B cell (primary cell): ENCODE measurements at regions not wholly inside any gene's neighbourhood (a gene's known extent, or its start where the extent isn't known, plus 50 kb on each side); places are given as distances from the start of the nearest gene placed in this dataset.

Experiments used
- CTCF ChIP-seq: fragments of 200-600 bp; IDR thresholded peaks from one replicate; pipeline ENCODE4 v1.8.0; 2022; ENCODE audit warnings: antibody characterized with exemption, mild to moderate bottlenecking
- EZH2 ChIP-seq: IDR thresholded peaks from 2 replicates; pipeline ENCODE4 v1.6.1; 2012; ENCODE audit warnings: borderline replicate concordance, low read depth, mild to moderate bottlenecking, moderate library complexity, low read length; ENCODE audit not compliant: insufficient read depth, poor library complexity, severe bottlenecking

GRCh38 chr11:80846442-80846841, 1405.6 kb upstream of the TENM4 start:
- no peak for TF ChIP-seq CTCF
- no peak for TF ChIP-seq EZH2
